SU-DHL-6 (cell line): ENCODE measurements at regions not wholly inside any gene's neighbourhood (a gene's known extent, or its start where the extent isn't known, plus 50 kb on each side); places are given as distances from the start of the nearest gene placed in this dataset.

ENCODE experiments used
- CTCF ChIP-seq: fragments of 200-600 bp; sonication (generic); IDR thresholded peaks from one replicate; pipeline ENCODE4 v1.5.1; 2017; ENCODE audit warnings: antibody characterized with exemption, mild to moderate bottlenecking, low read length, moderate library complexity; ENCODE audit not compliant: insufficient read depth, poor library complexity, severe bottlenecking
- EZH2phosphoT487 ChIP-seq: fragments of 200-600 bp; sonication (generic), shearing (Covaris generic); conservative IDR thresholded peaks from 2 replicates; pipeline ENCODE4 v1.6.1; 2018; ENCODE audit warnings: mild to moderate bottlenecking, antibody characterized with exemption, low read length, moderate library complexity, mixed read lengths

DNA sequence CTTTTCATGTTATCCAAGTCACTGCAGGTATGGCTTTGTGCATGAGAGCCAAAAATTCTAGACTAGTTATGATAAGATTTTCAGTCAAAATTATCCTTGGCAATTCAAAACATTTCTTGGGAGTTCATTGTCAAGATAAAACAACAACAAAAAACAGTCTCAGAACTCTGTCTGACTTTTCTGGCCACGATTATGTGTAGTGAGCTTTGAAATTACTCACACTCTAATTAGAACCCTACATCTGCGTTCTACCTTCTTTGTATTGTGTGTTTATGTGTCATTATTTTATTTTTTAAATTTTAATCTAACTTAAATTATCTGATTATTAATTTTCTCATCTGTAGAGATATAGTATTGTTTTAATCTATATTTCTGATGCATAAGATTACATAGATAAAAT lies 459.2 kb downstream of the FRK start:
- TF ChIP-seq CTCF, result no peak
- no peak for TF ChIP-seq EZH2phosphoT487
